H1 (cell line): ENCODE measurements at regions not wholly inside any gene's neighbourhood (a gene's known extent, or its start where the extent isn't known, plus 50 kb on each side); places are given as distances from the start of the nearest gene placed in this dataset.

ENCODE experiments used
- GABPA ChIP-seq: IDR thresholded peaks from 2 replicates; pipeline ENCODE4 v1.6.1; 2011; ENCODE audit warnings: mild to moderate bottlenecking, low read length, moderate library complexity, borderline replicate concordance; ENCODE audit not compliant: insufficient read depth
- HDAC2 ChIP-seq, 2 experiments: fragments of 300-600 bp in 1 of 2; sonication (generic) in 1 of 2; IDR thresholded peaks; 2 replicates each; pipeline ENCODE4 v1.6.1; 2011 to 2012; ENCODE audit warnings: low read depth in 2 of 2, low read length in 2 of 2, mild to moderate bottlenecking in 2 of 2, moderate library complexity in 2 of 2, borderline replicate concordance in 1 of 2, inconsistent platforms in 1 of 2
- NRF1 ChIP-seq: IDR thresholded peaks from 2 replicates; pipeline ENCODE4 v1.6.1; 2011; ENCODE audit warnings: mild to moderate bottlenecking, low read depth, low read length, improper control_type of control experiment
- SP2 ChIP-seq: IDR thresholded peaks from 2 replicates; pipeline ENCODE4 v1.6.1; 2012; ENCODE audit warnings: mild to moderate bottlenecking, low read length, inconsistent platforms
- TAF7 ChIP-seq: optimal IDR thresholded peaks from 2 replicates; pipeline ENCODE3; 2011; ENCODE audit warnings: low read depth, mild to moderate bottlenecking, inconsistent platforms, low read length, moderate library complexity, borderline replicate concordance

GRCh38 chr15:53875139-53875538 lies 103.1 kb upstream of the UNC13C start (continued):
- TF ChIP-seq SP2 (no peak), GABPA (no peak), HDAC2 (IDR thresholded peaks at IDR 0.05; ENCODE audit: borderline replicate concordance in 1 of 2, low read depth in 2 of 2, low read length in 2 of 2) (no peak), NRF1 (no peak), TAF7 (no peak)
